ENCODE measurements at regions not wholly inside any gene's neighbourhood (a gene's known extent, or its start where the extent isn't known, plus 50 kb on each side); places are given as distances from the start of the nearest gene placed in this dataset.

DNA sequence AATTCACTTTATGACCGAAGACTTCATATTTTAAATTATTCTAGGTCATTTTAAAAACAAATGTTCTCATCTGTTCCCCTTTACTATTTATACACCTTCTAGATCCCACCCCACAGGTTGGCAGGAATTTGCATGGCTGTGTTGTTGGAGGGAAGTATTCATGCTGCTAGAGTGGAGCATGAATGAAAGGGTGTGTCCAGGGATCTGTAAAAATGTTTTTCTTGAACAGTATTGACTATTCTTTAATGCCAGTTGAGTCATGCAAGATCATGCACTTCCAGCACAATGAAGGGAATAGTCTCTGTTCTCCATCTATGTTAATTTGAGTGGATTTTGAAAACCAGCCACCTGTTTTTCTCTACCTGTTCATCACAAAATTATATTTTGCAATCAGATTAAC lies 52.0 kb upstream of the COL3A1 start:
- TF ChIP-seq, protein P1, sequence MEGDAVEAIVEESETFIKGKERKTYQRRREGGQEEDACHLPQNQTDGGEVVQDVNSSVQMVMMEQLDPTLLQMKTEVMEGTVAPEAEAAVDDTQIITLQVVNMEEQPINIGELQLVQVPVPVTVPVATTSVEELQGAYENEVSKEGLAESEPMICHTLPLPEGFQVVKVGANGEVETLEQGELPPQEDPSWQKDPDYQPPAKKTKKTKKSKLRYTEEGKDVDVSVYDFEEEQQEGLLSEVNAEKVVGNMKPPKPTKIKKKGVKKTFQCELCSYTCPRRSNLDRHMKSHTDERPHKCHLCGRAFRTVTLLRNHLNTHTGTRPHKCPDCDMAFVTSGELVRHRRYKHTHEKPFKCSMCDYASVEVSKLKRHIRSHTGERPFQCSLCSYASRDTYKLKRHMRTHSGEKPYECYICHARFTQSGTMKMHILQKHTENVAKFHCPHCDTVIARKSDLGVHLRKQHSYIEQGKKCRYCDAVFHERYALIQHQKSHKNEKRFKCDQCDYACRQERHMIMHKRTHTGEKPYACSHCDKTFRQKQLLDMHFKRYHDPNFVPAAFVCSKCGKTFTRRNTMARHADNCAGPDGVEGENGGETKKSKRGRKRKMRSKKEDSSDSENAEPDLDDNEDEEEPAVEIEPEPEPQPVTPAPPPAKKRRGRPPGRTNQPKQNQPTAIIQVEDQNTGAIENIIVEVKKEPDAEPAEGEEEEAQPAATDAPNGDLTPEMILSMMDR (conservative IDR thresholded peaks at IDR 0.05): no peak
- TF ChIP-seq ZFX (IDR thresholded peaks at IDR 0.05): no peak

Data from C4-2B (cell line).